ENCODE measurements at regions not wholly inside any gene's neighbourhood (a gene's known extent, or its start where the extent isn't known, plus 50 kb on each side); places are given as distances from the start of the nearest gene placed in this dataset.
A peak's percentile ranks its signal among the peaks of the same experiment; 100 is the strongest.
"Not testable (repeated sequence)": the region's sequence is repeated elsewhere in the genome, so short reads cannot be mapped to it uniquely, and the experiment has no call there.

GRCh38 chr12:127158385-127159061, 1108.4 kb upstream of the TMEM132C start:
- DNase-seq (ENCODE audit: low read depth in 2 of 2) = no peak

- DNase-seq (ENCODE audit: low read depth in 2 of 2) = no peak
Measured at GRCh38 chr12:127161466-127161865, 1105.5 kb upstream of the TMEM132C start.

DNA sequence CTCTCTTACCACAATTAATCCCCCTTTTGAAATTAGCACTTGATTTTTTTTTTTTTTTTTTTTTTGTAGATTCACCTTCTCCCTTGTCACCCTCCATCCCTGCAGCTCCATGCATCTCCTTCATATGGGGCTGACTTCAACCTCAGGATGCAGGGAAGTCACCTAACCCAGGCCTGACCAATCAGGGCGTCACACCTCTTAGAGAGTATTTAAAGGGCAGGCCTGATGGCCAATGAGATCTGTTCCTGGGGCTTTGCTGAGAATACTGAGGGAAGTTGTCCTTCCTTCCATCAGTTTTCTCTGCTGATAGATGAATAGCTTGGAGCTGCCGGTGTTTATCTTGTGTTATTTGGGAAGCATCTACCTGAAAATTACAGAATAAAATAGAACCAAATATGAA, 1104.7 kb upstream of the TMEM132C start:
- DNase-seq (ENCODE audit: low read depth in 2 of 2) = no peak

DNA sequence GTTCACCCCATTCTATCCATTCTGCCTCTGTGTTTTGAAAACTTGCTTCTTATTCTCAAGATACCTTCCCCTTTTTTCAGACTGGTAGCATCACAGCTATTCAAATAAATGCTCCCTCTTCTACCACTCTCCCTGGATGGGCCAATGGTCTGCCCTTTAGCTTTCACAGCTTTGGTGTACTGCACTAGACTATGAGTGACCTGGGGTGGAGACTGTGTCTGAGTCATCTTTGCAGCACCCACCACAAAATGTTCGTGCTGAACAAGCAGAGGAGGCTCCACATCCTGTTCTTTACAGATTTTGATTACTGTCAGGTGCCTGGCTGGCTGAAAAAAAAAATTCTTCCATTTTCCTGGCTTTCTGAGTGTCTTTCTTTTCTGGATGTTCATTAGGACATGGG, 1104.1 kb upstream of the TMEM132C start:
- peak; percentile 22 to 27 for DNase-seq (ENCODE audit: low read depth in 2 of 2)

DNA sequence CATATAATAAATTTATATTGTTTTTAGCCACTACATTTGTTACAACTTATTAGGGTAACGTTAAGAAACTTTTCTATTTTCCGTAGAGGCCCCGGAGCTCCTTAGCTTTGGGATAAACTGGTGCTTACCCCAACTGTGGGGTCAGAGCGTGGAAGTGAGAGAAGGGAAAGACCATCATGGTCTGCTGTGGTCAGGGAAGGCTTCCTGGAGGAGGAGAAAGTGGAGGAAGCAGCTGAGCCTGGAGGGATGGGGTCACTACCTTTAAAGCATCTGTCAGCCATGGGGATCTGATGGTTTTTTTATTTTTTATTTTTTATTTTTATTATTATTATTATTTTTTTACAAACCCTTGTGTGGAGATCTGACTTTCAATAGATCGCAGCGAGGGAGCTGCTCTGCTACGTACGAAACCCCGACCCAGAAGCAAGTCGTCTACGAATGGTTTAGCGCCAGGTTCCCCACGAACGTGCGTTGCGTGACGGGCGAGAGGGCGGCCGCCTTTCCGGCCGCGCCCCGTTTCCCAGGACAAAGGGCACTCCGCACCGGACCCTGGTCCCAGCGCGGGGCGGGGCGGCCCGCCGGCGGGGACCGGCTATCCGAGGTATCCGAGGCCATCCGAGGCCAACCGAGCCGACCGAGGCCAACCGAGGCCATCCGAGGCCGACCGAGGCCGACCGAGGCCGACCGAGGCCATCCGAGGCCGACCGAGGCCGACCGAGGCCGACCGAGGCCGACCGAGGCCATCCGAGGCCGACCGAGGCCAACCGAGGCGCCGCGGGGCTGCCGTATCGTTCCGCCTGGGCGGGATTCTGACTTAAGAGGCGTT, 1101.2 kb upstream of the TMEM132C start:
- peak; percentile 73 to 78 for DNase-seq (ENCODE audit: low read depth in 2 of 2)

DNA sequence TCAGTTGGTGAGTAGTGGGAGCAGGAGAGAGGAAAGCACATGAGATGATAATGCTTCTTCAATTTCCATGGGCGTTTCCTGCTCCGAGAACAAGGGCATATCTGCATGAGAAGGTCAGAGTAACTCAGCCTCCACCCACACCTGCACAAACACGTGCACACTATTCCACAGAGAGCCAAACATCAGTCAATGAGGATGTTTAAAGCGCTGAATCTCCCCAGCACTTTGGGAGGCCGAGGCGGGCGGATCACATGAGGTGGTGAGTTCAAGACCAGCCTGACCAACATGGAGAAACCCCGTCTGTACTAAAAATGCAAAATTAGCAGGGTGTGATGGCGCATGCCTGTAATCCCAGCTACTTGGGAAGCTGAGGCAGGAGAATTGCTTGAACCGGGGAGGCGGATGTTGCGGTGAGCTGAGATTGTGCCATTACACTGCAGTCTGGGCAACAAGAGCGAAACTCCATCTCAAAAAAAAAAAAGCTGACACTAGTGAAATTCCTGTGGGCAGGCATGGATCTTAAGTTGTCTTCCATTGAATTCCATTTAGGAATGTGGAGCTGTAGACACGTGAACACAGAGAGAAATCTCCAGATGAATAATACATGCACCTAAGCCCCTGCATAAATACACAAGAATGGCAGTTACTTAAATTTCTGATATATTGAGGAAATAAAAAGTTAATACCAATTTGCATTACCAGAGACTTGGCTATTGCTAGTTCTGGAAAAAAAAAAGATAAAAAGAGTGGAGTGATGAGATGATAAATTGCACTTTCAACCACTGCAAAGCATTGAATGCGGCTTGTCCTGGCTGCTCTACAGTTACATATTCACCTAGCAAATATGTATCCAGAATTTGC, 1097.4 kb upstream of the TMEM132C start:
- DNase-seq (ENCODE audit: low read depth in 2 of 2) = no peak

- no peak for DNase-seq (ENCODE audit: low read depth in 2 of 2)
Measured at GRCh38 chr12:127170226-127171180, 1096.5 kb upstream of the TMEM132C start.

DNA sequence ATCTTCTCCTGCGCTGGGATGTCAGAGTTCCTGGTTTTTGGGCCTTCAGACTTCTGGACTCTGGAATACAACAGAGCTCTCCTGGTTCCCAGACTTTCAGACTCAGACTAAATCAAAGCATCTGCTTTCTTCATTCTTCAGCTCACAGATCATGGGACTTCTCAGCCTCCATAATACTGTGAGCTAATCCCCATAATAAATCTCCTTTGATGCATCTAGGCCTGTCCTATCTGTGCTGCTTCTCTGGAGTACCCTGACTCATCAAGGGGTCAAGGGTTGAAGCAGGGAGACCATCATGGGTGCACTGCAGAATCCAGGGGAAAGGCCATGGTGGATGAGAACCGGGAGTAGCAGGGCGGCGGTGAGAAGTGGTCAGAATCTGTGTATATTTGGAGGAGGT, 1094.1 kb upstream of the TMEM132C start:
- DNase-seq (ENCODE audit: low read depth in 2 of 2) = no peak

DNA sequence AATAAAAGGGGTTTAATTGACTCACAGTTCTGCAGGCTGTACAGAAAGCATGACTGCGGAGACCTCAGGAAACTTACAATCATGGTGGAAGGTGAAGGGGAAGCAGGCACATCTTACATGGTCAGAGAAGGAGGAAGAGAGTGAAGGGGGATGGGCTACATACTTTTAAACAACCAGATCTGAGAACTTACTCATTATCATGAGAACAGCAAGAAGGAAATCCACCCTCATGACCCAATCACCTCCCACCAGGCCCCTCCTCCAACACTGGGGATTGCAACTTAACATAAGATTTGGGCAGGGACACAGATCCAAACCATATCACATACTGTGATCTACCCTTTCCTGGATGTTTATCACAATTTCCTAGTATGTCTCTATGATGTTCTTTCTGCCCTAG, 1093.0 kb upstream of the TMEM132C start:
- DNase-seq (ENCODE audit: low read depth in 2 of 2) = not testable (repeated sequence)

GRCh38 chr12:127174881-127175280, 1092.1 kb upstream of the TMEM132C start:
- no peak for DNase-seq (ENCODE audit: low read depth in 2 of 2)

DNA sequence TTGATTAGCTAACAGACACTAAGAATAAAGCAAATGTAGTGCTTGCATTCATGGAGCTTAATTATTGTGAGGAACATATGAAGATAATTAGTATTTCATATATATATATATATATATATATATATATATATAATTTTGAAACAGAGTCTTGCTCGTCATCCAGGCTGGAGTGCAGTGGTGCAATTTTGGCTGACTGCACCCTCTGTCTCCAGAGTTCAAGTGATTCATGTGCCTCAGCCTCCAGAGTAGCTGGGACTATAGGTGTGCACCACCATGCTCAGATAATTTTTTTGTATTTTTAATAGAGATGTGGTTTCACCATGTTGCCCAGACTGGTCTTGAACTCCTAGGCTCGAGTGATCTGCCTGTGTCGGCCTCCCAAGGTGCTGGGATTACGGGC, 1091.6 kb upstream of the TMEM132C start:
- no peak for DNase-seq (ENCODE audit: low read depth in 2 of 2)

DNA sequence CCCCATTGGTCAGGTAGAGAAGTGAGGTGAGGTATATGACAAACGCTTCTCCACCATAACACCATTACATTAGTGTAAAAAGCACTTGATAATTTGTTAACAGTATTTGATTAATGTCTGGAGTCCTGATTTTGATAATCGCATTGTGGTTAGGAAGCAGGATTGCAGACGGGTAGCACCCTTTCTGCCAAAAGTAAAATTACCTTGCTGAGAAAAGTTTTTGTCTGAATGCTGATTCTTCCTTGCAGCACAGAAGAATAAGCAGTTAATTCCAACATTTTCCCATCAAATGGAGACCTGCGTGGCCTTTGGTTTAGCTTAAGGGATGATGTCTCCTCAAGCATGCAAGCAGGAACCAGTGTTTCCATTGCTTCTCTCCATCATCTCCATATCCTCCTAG, 1090.2 kb upstream of the TMEM132C start:
- no peak for DNase-seq (ENCODE audit: low read depth in 2 of 2)

DNA sequence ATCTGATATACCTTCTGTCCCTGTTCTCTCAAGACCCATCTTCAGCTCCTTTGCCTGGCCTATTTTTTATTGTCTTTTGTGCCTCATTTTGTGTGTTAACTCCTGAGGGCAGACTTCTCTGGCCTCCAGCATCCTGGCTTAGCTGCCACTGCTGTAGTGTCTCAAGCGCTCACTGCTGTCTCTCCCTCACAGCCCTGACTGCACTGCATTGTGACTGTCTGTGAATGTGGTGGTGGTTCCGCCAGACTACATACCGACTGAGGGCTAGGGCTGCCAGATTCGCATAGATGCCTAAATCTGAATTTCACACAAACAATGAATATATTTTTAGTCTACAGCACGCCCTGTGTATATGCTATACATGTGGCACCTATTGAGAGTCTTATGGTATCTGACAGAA, 1088.9 kb upstream of the TMEM132C start:
- no peak for DNase-seq (ENCODE audit: low read depth in 2 of 2)

DNA sequence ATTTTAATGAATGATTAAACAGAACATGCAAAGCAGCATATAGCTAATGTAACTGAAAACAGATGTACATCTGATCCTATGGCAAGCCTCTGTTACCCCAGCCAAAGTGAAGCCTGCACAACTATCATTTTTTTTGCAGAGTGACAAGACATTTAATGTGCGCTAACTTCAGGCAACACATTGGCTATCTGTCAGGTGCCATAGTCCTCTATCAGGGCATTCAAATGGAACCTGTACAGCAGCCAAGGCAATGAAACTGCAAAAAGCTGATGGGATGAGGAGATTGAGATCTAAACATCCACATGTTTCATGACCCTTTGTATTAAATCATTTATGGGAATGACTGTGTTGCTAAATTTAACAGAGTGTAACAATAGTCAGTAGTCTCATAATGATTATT, 1088.5 kb upstream of the TMEM132C start:
- no peak for DNase-seq (ENCODE audit: low read depth in 2 of 2)

DNA sequence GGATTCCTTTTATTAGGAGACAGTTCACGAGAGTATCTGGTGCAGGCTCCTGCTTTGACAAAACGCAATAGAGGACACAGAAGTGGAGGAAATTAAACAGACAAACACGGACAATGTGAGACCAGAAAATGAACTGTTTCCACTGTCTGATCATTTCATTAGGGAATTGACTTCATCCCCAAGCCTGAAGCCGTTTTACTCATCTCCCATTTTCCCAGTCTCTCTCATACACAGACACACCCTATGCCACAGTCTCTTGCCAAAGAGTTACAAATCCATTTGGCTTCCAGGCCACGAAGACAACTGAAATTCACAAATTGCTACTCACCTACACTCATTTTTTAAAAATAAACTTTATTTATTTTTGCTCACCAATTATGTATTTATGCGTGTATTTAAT, 1087.8 kb upstream of the TMEM132C start:
- no peak for DNase-seq (ENCODE audit: low read depth in 2 of 2)

DNA sequence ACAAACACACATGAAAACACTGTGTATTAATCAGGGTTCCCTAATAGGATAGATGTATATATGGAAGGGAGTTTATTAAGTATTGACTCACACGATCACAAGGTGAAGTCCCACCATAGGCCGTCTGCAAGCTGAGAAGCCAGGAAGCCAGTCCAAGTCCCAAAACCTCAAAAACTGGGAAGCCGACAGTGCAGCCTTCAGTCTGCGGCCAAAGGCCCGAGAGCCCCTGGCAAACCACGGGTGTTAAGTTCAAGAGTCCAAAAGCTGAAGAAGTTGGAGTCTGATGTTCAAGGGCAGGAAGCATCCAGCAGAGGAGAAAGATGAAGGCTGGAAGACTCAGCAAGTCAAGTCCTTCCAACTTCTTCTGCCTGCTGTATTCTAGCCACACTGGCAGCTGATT, 1085.0 kb upstream of the TMEM132C start:
- DNase-seq (ENCODE audit: low read depth in 2 of 2) = no peak

DNA sequence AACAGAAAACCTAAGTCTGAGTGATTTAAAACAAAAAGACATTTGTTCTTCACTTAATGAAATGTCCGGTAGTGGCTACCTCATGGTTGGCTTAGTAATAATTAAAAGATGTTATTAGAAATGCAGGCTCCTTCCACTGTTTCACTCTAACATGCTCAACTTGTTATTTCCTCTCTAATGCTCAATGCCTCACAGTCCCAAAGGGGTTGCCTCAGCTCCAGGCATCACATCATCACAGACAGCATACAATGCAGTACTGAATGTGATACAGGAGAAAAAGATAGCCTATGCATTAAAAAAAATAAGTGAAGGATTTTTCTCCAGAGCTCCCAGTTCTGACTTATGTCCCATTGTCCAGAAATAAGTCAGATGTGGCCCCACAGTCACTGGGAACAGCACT, 1077.0 kb upstream of the TMEM132C start:
- no peak for DNase-seq (ENCODE audit: low read depth in 2 of 2)

DNA sequence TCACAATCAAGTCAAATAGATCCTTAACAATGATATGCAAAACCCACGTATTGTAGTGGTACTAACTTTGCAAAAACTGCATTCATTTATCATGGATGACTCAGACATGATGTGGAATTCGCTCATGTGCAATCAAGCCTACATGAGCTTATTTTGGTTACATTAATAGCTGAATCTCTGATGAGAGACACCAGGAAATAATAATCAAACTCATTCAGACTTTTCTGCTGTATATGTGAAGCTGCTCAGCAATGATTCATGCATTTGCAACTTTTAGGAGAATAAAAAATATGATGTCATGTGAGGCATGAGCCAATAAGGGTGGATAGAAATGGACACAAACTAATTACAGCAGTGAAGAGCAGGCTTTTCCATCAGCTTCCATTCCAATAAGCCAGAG, 1075.8 kb upstream of the TMEM132C start:
- DNase-seq (ENCODE audit: low read depth in 2 of 2) = no peak

DNA sequence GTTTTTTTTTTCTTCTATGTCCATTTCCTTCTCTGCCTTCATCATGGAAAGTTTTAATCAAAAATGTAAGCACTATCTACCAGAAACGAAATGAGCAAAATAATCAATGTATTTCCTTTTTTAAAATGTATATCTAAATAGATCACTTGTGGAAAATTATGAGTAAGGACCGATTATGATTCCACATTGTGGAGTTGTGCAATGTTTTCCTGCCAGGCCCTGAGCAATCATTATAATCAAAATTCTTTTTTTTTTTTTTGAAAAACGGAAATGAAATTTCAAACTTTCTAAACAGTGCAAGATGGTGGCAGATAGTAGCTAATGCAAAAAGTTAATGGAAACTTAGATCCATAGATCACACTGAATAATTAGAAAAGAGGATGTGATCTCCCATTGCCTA, 1074.6 kb upstream of the TMEM132C start:
- DNase-seq (ENCODE audit: low read depth in 2 of 2) = no peak

DNA sequence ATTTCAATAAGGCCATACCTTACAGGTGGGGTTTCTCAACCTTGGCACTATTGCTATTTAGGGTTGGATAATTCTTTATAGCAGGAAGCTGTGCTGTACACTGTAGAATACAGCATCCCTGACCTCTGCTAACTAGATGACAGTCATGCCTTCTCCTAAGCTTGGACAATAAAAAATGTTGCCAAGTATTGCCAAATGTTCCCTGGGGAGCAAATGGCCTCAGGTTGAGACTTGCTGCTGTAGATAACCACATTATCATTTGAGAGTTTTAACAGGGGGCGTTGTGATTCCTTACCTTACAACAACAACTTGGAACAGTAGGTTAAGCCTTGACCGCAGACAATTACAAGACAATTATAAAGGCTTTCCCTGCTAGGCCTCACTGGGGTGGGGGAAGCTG, 1073.6 kb upstream of the TMEM132C start:
- no peak for DNase-seq (ENCODE audit: low read depth in 2 of 2)

DNA sequence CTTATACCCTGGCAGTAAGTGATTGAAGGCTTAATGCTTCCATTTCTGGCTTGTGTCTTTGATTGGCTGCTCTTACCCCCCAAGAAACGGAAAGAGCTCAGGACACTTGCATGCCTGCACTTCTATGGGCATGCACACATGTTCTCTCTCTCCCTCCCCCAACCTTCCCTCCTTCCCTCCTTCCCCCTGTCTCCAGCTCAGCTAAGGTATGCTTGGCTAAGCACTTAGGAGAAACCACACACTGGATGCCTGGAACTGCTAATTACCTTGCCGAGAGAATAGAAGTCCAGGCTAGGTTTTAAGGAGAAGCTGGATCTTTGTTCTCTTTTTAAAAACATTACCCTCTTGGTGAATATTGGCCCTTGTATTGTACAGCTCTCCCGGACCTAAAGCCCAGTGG, 1072.8 kb upstream of the TMEM132C start:
- DNase-seq (ENCODE audit: low read depth in 2 of 2) = no peak
